MCF 10A (cell line): ENCODE measurements at regions not wholly inside any gene's neighbourhood (a gene's known extent, or its start where the extent isn't known, plus 50 kb on each side); places are given as distances from the start of the nearest gene placed in this dataset.

Experiments used
- BruUV-seq: library from RNA; stranded (reverse); fragments of 400-500 nt; replicated peaks from 2 replicates; lab custom pipeline; 2021; lab: Mats Ljungman, UMichigan
- CTCF ChIA-PET: fragments of 300-600 bp; sonication (Branson Sonifier 250); formaldehyde crosslinking; extraction: SDS; loops from one replicate; lab custom pipeline; 2021; ENCODE audit warnings: antibody characterized with exemption, inconsistent platforms; lab: Yijun Ruan, JAX
- POLR2A ChIA-PET: fragments of 300-600, 350-650 bp; sonication (Branson Sonifier 250); formaldehyde crosslinking; extraction: SDS; loops from one replicate; lab custom pipeline; 2020; ENCODE audit warnings: antibody characterized with exemption, inconsistent platforms; lab: Yijun Ruan, JAX
- DNase-seq: peaks from one replicate; pipeline ENCODE4 v3.0.0-alpha.2; 2018; ENCODE audit not compliant: unreplicated experiment
- H3K27ac Mint-ChIP-seq: one replicate; pipeline ENCODE4 v1.8.0; 2022; ENCODE audit warnings: mild to moderate bottlenecking, low read depth, mixed read lengths; ENCODE audit not compliant: unreplicated experiment
- H3K27me3 Mint-ChIP-seq: one replicate; pipeline ENCODE4 v1.8.0; 2022; ENCODE audit warnings: mixed read lengths; ENCODE audit not compliant: insufficient read depth, unreplicated experiment
- H3K36me3 Mint-ChIP-seq: one replicate; pipeline ENCODE4 v1.8.0; 2022; ENCODE audit warnings: mild to moderate bottlenecking, moderate library complexity, mixed read lengths; ENCODE audit not compliant: insufficient read depth, unreplicated experiment
- H3K4me1 Mint-ChIP-seq: one replicate; pipeline ENCODE4 v1.8.0; 2022; ENCODE audit warnings: mixed read lengths; ENCODE audit not compliant: insufficient read depth, unreplicated experiment
- H3K4me3 Mint-ChIP-seq: one replicate; pipeline ENCODE4 v1.8.0; 2022; ENCODE audit warnings: mild to moderate bottlenecking, moderate library complexity, mixed read lengths; ENCODE audit not compliant: unreplicated experiment
- H3K9me3 Mint-ChIP-seq: one replicate; pipeline ENCODE4 v1.8.0; 2022; ENCODE audit warnings: mixed read lengths; ENCODE audit not compliant: unreplicated experiment
- intact Hi-C: fragments of 100-400 bp; cut with micrococcal nuclease; formaldehyde crosslinking; loops from 2 replicates; pipeline ENCODE4 v1.14.1; 2022
- TF ChIP-seq, protein P1 (sequence below): fragments of 200-600 bp; IDR thresholded peaks from one replicate; pipeline ENCODE4 v1.8.0; 2022; ENCODE audit warnings: antibody characterized with exemption, mild to moderate bottlenecking; ENCODE audit not compliant: unreplicated experiment

- Mint-ChIP-seq H3K9me3 (peaks cover 32% of the 10 kb centered on the region), H3K27me3 (no peaks in the 10 kb centered on the region)
These were observed 775.1 kb downstream of the BRD1 start for GRCh38 chr22:49052560-49052959.

DNA sequence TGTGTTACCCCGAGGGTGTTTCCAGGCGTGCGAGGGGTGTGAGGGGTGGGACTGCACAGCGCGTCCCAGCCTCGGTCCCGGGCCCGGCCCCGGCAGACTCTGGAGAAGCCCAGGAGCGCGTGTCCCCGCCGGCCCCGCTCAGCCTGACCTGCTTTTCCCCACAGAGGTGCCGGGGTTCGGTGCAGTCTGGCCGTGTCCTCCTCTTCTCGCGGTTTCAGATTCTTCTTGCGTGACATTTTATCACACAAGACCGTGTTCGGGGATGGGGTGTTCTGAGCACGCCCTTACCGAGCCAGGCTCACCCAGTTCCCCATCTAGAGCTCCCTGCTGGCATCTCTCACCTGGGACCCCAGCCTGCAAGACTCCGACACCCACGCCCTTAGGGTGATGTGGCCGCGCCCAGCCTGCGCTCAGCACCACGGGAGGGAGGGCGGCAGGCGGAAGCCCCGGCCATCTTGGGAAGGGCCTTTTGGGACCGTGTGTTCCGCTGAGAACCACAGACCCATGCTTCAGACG, 775.6 kb downstream of the BRD1 start:
- no TSS peak for BruUV-seq
- POLR2A ChIA-PET: no interaction called here
- Mint-ChIP-seq H3K9me3 (peaks cover 32% of the 10 kb centered on the region), H3K27me3 (no peaks in the 10 kb centered on the region), H3K4me3 (no peak overlapping the region), H3K4me1 (no peaks in the 10 kb centered on the region), H3K36me3 (no peaks in the 10 kb centered on the region), H3K27ac (no peak overlapping the region)
- TF ChIP-seq, protein P1, sequence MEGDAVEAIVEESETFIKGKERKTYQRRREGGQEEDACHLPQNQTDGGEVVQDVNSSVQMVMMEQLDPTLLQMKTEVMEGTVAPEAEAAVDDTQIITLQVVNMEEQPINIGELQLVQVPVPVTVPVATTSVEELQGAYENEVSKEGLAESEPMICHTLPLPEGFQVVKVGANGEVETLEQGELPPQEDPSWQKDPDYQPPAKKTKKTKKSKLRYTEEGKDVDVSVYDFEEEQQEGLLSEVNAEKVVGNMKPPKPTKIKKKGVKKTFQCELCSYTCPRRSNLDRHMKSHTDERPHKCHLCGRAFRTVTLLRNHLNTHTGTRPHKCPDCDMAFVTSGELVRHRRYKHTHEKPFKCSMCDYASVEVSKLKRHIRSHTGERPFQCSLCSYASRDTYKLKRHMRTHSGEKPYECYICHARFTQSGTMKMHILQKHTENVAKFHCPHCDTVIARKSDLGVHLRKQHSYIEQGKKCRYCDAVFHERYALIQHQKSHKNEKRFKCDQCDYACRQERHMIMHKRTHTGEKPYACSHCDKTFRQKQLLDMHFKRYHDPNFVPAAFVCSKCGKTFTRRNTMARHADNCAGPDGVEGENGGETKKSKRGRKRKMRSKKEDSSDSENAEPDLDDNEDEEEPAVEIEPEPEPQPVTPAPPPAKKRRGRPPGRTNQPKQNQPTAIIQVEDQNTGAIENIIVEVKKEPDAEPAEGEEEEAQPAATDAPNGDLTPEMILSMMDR: no peak
- no peak for DNase-seq
- intact Hi-C loops: no loop called here
- CTCF ChIA-PET: no interaction called here

More at GRCh38 chr22:49052560-49052959, 775.1 kb downstream of the BRD1 start:
- POLR2A ChIA-PET: no interaction called here
- CTCF ChIA-PET: no interaction called here
- no peak overlapping the region for H3K4me3 Mint-ChIP-seq
- H3K4me1 Mint-ChIP-seq: no peaks in the 10 kb centered on the region
- no peaks in the 10 kb centered on the region for H3K36me3 Mint-ChIP-seq
- intact Hi-C loops: no loop called here
- TF ChIP-seq, protein P1: no peak
- H3K27ac Mint-ChIP-seq: no peak overlapping the region
- no TSS peak for BruUV-seq
- no peak for DNase-seq

- no peaks in the 10 kb centered on the region for H3K27me3 Mint-ChIP-seq
- peaks cover 32% of the 10 kb centered on the region for H3K9me3 Mint-ChIP-seq
- H3K4me1 Mint-ChIP-seq: no peaks in the 10 kb centered on the region
- no peak for DNase-seq
- no peak overlapping the region for H3K4me3 Mint-ChIP-seq
- no peak overlapping the region for H3K27ac Mint-ChIP-seq
- TF ChIP-seq, protein P1: no peak
- CTCF ChIA-PET: no interaction called here
- POLR2A ChIA-PET: no interaction called here
- no peaks in the 10 kb centered on the region for H3K36me3 Mint-ChIP-seq
- intact Hi-C loops: no loop called here
- no TSS peak for BruUV-seq
These were observed 776.1 kb downstream of the BRD1 start for GRCh38 chr22:49051491-49052022.

- H3K4me1 Mint-ChIP-seq: no peaks in the 10 kb centered on the region
- ChIA-PET CTCF (no interaction called here), POLR2A (no interaction called here)
- peaks cover 32% of the 10 kb centered on the region for H3K9me3 Mint-ChIP-seq
- intact Hi-C loops: no loop called here
- DNase-seq: no peak
- no TSS peak for BruUV-seq
- TF ChIP-seq, protein P1: no peak
- no peak overlapping the region for H3K4me3 Mint-ChIP-seq
- no peaks in the 10 kb centered on the region for H3K27me3 Mint-ChIP-seq
- H3K36me3 Mint-ChIP-seq: no peaks in the 10 kb centered on the region
- H3K27ac Mint-ChIP-seq: no peak overlapping the region
These were observed 778.0 kb downstream of the BRD1 start for GRCh38 chr22:49049691-49050090.
